ENCODE measurements at regions not wholly inside any gene's neighbourhood (a gene's known extent, or its start where the extent isn't known, plus 50 kb on each side); places are given as distances from the start of the nearest gene placed in this dataset.

DNA sequence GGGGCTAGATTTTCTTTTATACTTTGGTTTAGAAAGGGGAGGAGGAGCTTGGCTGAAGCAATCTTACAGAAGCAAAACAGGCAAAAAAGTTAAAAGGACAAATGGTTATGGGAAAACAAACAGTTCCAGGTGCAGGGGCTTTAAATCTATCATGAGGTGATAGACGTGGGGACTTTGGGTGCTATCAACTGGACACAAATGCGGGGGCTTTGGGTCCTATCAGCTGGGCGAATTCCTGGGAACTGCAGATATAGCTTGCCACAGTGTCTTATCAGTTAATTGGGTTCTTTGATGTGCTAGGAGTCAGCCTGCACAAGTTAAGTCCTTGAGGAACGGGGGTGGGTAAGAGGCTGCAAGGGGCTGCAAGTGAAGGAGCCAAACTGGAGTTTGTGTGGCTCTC lies 260.6 kb downstream of the TUBA3C start:
- TF ChIP-seq, protein P1, sequence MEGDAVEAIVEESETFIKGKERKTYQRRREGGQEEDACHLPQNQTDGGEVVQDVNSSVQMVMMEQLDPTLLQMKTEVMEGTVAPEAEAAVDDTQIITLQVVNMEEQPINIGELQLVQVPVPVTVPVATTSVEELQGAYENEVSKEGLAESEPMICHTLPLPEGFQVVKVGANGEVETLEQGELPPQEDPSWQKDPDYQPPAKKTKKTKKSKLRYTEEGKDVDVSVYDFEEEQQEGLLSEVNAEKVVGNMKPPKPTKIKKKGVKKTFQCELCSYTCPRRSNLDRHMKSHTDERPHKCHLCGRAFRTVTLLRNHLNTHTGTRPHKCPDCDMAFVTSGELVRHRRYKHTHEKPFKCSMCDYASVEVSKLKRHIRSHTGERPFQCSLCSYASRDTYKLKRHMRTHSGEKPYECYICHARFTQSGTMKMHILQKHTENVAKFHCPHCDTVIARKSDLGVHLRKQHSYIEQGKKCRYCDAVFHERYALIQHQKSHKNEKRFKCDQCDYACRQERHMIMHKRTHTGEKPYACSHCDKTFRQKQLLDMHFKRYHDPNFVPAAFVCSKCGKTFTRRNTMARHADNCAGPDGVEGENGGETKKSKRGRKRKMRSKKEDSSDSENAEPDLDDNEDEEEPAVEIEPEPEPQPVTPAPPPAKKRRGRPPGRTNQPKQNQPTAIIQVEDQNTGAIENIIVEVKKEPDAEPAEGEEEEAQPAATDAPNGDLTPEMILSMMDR (conservative IDR thresholded peaks at IDR 0.05; ENCODE audit: low read length): no peak
- no peak for TF ChIP-seq EZH2phosphoT487 (IDR thresholded peaks at IDR 0.05; ENCODE audit: borderline replicate concordance, low read depth, low read length)

Measured in OCI-LY7 (cell line).